GM12878 (cell line): ENCODE measurements at regions not wholly inside any gene's neighbourhood (a gene's known extent, or its start where the extent isn't known, plus 50 kb on each side); places are given as distances from the start of the nearest gene placed in this dataset.

Experiments
- ESRRA ChIP-seq: IDR thresholded peaks from 2 replicates; pipeline ENCODE4 v1.6.1; 2012; ENCODE audit warnings: mild to moderate bottlenecking, low read length, improper control_type of control experiment
- FOS ChIP-seq: IDR thresholded peaks from 3 replicates; pipeline ENCODE4 v1.6.1; 2011; ENCODE audit warnings: borderline replicate concordance; ENCODE audit not compliant: insufficient read length; ENCODE audit errors: extremely low read depth
- MEF2A ChIP-seq: IDR thresholded peaks from 2 replicates; pipeline ENCODE4 v1.6.1; 2011; ENCODE audit warnings: low read depth, mild to moderate bottlenecking, low read length, moderate library complexity; ENCODE audit not compliant: insufficient read depth
- MXI1 ChIP-seq: fragments of 150-350 bp; IDR thresholded peaks from 2 replicates; pipeline ENCODE4 v1.6.1; 2011; ENCODE audit warnings: low read depth, mild to moderate bottlenecking, inconsistent platforms, low read length, improper control_type of control experiment
- SPI1 ChIP-seq: IDR thresholded peaks from 2 replicates; pipeline ENCODE4 v1.6.1; 2011; ENCODE audit warnings: low read depth, mild to moderate bottlenecking, low read length, moderate library complexity, borderline replicate concordance; ENCODE audit not compliant: insufficient read depth
- TAF1 ChIP-seq: IDR thresholded peaks from 2 replicates; pipeline ENCODE4 v1.6.1; 2011; ENCODE audit warnings: mild to moderate bottlenecking, low read depth, low read length, borderline replicate concordance

DNA sequence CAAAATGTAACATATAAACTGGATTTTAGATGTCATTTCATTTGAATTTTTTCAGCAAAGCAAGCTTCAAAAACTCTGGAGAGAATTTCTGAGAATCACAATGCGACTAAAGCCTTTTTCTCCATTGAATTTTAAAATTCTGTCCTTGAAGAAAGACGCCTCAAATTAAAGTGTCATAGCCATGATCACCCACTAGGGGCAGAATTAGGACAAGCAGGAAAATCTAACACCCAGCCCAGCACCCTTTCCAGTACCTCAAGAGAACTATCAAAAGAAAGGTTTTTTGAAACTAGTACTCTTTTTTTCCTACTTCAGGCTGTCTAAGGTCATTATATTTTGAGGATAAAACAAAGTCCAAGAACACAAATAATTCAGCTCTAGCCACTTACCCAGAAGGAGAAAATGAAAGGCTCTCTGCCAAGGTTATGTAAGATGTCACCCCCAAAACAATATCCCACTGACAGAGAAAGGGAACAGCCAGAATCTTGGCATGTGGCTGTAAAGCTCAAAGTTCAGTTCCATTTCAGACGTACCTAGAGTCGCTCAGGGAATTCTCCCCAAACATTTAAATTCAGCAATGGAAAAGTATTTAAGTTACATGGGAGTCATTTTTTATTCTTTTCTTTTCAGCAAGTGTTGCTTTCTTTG, 299.4 kb downstream of the SNX13 start:
- no peak for TF ChIP-seq TAF1
- no peak for TF ChIP-seq SPI1
- TF ChIP-seq MEF2A, result no peak
- no peak for TF ChIP-seq MXI1
- TF ChIP-seq ESRRA, result no peak
- TF ChIP-seq FOS, result no peak
